ENCODE measurements at regions not wholly inside any gene's neighbourhood (a gene's known extent, or its start where the extent isn't known, plus 50 kb on each side); places are given as distances from the start of the nearest gene placed in this dataset.

GRCh38 chr16:82527101-82527500 is 99.7 kb upstream of the CDH13 start:
- peaks cover 0 to 3% (median 3%) of the 10 kb centered on the region in 3 donors for H3K9me3 ChIP-seq
- TF ChIP-seq CTCF (IDR thresholded peaks at IDR 0.05): no peak

DNA sequence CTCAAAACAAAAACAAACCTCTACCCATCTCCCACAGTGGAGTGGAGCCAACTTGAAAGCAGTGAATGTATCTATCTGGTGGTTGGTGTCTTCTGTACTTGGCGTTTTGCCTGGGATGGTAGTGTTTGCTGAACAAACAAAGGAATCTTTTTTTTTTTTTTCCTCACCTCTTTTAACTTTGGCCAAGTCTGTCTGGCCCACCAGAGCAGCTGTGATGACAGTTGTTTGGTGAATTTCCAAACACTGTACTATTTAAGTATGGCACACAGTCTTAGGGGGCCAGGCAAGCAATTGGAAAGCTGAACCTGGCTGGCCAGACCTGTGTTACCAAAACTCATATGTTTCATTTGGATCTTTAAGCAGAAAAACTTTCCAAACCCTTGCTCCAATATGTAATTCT is 101.8 kb upstream of the CDH13 start:
- no peak for DNase-seq
- Histone ChIP-seq H3K27me3 (no peaks in the 10 kb centered on the region), H3K27ac (no peak overlapping the region), H3K9me3 (peaks cover 0 to 3% (median 3%) of the 10 kb centered on the region in 3 donors), H3K4me1 (peaks cover 0 to 2% (median 0%) of the 10 kb centered on the region in 4 donors), H3K36me3 (no peaks in the 10 kb centered on the region), H3K4me3 (no peak overlapping the region)
- TF ChIP-seq CTCF (IDR thresholded peaks at IDR 0.05): no peak
- intact Hi-C loops (cut with DNase I; ENCODE audit: low total_unique reads): no loop called here

More at GRCh38 chr16:82527101-82527500, 99.7 kb upstream of the CDH13 start:
- intact Hi-C loops (cut with DNase I; ENCODE audit: low total_unique reads): no loop called here
- H3K36me3 ChIP-seq: no peaks in the 10 kb centered on the region
- H3K27ac ChIP-seq: no peak overlapping the region
- peaks cover 0 to 2% (median 0%) of the 10 kb centered on the region in 4 donors for H3K4me1 ChIP-seq
- no peak for DNase-seq
- no peaks in the 10 kb centered on the region for H3K27me3 ChIP-seq
- H3K4me3 ChIP-seq: no peak overlapping the region

GRCh38 chr16:82523815-82524214 is 103.0 kb upstream of the CDH13 start:
- peaks cover 0 to 2% (median 0%) of the 10 kb centered on the region in 4 donors for H3K4me1 ChIP-seq
- H3K9me3 ChIP-seq: peaks cover 0 to 3% (median 3%) of the 10 kb centered on the region in 3 donors
- no peaks in the 10 kb centered on the region for H3K27me3 ChIP-seq
- TF ChIP-seq CTCF (IDR thresholded peaks at IDR 0.05): no peak
- no peaks in the 10 kb centered on the region for H3K36me3 ChIP-seq
- H3K4me3 ChIP-seq: no peak overlapping the region
- intact Hi-C loops (cut with DNase I; ENCODE audit: low total_unique reads): no loop called here
- no peak overlapping the region for H3K27ac ChIP-seq
- DNase-seq: no peak

GRCh38 chr16:82522026-82522425 is 104.7 kb upstream of the CDH13 start:
- no peak for TF ChIP-seq CTCF (IDR thresholded peaks at IDR 0.05)
- peaks cover 0 to 2% (median 0%) of the 10 kb centered on the region in 4 donors for H3K4me1 ChIP-seq
- no peak for DNase-seq
- H3K4me3 ChIP-seq: no peak overlapping the region
- H3K27me3 ChIP-seq: no peaks in the 10 kb centered on the region
- peaks cover 0 to 3% (median 0%) of the 10 kb centered on the region in 3 donors for H3K9me3 ChIP-seq
- no peaks in the 10 kb centered on the region for H3K36me3 ChIP-seq
- H3K27ac ChIP-seq: no peak overlapping the region
- intact Hi-C loops (cut with DNase I; ENCODE audit: low total_unique reads): no loop called here

GRCh38 chr16:82518811-82519210 is 108.0 kb upstream of the CDH13 start:
- DNase-seq: no peak
- H3K9me3 ChIP-seq: no peaks in the 10 kb centered on the region
- intact Hi-C loops (cut with DNase I; ENCODE audit: low total_unique reads): no loop called here
- H3K4me1 ChIP-seq: no peaks in the 10 kb centered on the region
- TF ChIP-seq CTCF (IDR thresholded peaks at IDR 0.05): no peak
- no peaks in the 10 kb centered on the region for H3K27me3 ChIP-seq
- H3K36me3 ChIP-seq: no peaks in the 10 kb centered on the region
- no peak overlapping the region for H3K27ac ChIP-seq
- no peak overlapping the region for H3K4me3 ChIP-seq

DNA sequence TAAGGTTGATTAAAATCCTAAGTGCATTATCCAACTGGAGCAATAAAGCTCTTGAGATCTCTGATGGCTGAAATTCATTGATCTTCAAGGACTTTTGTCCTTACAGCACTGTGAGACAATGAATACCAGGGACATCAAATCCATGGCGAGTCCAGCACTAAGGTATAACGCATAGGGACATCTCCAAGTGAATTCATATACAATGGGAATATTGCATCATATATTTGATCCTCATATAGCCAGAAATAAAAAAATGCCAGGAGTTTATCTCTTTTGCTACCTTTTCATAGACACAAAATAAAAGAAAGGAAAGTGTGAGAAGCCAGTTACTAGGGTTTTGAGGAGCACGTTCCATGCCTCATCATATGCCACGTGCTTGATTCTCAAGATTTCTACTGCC is 112.5 kb upstream of the CDH13 start:
- no peak overlapping the region for H3K4me3 ChIP-seq
- no peak for TF ChIP-seq CTCF (IDR thresholded peaks at IDR 0.05)
- no peaks in the 10 kb centered on the region for H3K36me3 ChIP-seq
- intact Hi-C loops (cut with DNase I; ENCODE audit: low total_unique reads): no loop called here
- no peaks in the 10 kb centered on the region for H3K9me3 ChIP-seq
- no peak for DNase-seq
- no peaks in the 10 kb centered on the region for H3K27me3 ChIP-seq
- H3K4me1 ChIP-seq: no peaks in the 10 kb centered on the region
- H3K27ac ChIP-seq: no peak overlapping the region
